A549 (cell line): ENCODE measurements at regions not wholly inside any gene's neighbourhood (a gene's known extent, or its start where the extent isn't known, plus 50 kb on each side); places are given as distances from the start of the nearest gene placed in this dataset.

Experiments used
- CBX8 ChIP-seq: fragments of 200-600 bp; sonication (generic); IDR thresholded peaks from 2 replicates; pipeline ENCODE4 v1.6.1; 2016
- CTCF ChIP-seq: fragments of >200 bp; sonication (Bioruptor Twin); formaldehyde crosslinking; IDR thresholded peaks from 3 replicates; pipeline ENCODE4 v1.5.1; 2016
- KDM1A ChIP-seq: fragments of 200-600 bp; sonication (generic); IDR thresholded peaks from 2 replicates; pipeline ENCODE4 v1.6.1; 2016; ENCODE audit warnings: low read depth, mild to moderate bottlenecking
- MAX ChIP-seq: IDR thresholded peaks from 2 replicates; pipeline ENCODE4 v1.6.1; 2012
- NPAS2 ChIP-seq: fragments of 250-450 bp; sonication (Bioruptor Pico); IDR thresholded peaks from 2 replicates; pipeline ENCODE4 v1.8.0; 2022; ENCODE audit warnings: mild to moderate bottlenecking, moderate library complexity, borderline replicate concordance
- RAD21 ChIP-seq, 2 experiments: fragments of >200 bp in 1 of 2; sonication (Bioruptor Twin) in 1 of 2; formaldehyde crosslinking in 1 of 2; IDR thresholded peaks in 1 of 2; conservative IDR thresholded peaks in 1 of 2; 2 replicates in 1 of 2; 3 replicates in 1 of 2; pipeline ENCODE4 v1.6.1; 2012 to 2018; ENCODE audit warnings: inconsistent platforms in 1 of 2
- RFX5 ChIP-seq: fragments of 450-650 bp; IDR thresholded peaks from 2 replicates; pipeline ENCODE4 v1.7.1; 2014; ENCODE audit warnings: antibody characterized with exemption, mild to moderate bottlenecking, moderate library complexity
- TF ChIP-seq, protein P1 (sequence below): fragments of 450-650 bp; IDR thresholded peaks from 2 replicates; pipeline ENCODE4 v1.6.1; 2014; ENCODE audit warnings: antibody characterized with exemption

DNA sequence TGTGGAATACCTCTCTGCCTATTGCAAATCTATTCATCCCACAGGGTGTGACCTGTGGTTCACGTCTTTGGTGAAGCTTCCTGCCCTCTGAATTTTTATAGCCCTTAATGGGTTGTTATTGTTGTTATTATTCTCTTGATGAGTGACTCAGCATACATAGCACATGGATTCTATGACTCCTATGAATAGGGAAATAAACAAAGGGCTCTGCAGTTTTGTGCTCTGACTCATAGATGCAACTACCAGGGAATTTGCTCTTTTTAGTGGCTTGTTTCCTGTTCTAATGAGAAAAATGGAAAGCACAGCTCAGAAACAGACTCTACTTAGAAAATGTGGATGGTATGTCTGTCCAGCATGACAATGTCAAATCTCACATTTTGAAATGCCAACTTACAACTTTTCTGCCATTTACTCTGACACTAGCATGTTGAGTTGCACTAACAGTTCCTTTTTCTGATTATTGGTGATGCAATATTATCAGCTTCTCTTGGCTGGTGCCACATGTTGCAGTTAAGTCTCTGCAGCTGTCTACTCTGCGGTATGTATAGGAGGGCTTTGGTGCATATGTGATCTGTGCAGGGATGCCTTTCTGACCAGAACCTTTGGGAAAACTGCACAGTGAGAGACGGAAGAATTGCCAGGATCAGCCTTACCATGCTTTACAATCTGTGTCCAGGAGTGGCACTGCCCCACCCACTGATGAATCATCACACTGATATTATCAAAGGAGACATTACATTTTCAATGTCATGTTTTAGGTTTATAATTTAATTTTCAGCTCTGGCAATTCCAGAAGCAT is 996.4 kb upstream of the WWC1 start:
- TF ChIP-seq RFX5: no peak
- 0 out of 5 replicates have a peak, but pooled peaks of 1 of the 2 experiments have one; percentile 10 for TF ChIP-seq RAD21 (conservative IDR thresholded peaks at IDR 0.05 in 1 of 2, IDR thresholded peaks at IDR 0.05 in 1 of 2)
- TF ChIP-seq NPAS2 (CRISPR knock-in tag): no peak
- peak; percentile 72 for TF ChIP-seq MAX
- TF ChIP-seq KDM1A: no peak
- TF ChIP-seq, protein P1, sequence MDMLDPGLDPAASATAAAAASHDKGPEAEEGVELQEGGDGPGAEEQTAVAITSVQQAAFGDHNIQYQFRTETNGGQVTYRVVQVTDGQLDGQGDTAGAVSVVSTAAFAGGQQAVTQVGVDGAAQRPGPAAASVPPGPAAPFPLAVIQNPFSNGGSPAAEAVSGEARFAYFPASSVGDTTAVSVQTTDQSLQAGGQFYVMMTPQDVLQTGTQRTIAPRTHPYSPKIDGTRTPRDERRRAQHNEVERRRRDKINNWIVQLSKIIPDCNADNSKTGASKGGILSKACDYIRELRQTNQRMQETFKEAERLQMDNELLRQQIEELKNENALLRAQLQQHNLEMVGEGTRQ: no peak
- no peak for TF ChIP-seq CTCF
- no peak for TF ChIP-seq CBX8
